ENCODE measurements at regions not wholly inside any gene's neighbourhood (a gene's known extent, or its start where the extent isn't known, plus 50 kb on each side); places are given as distances from the start of the nearest gene placed in this dataset.

- Histone ChIP-seq H3K27ac (ENCODE audit: low read depth, low read length) (no peak overlapping the region), H4K20me1 (ENCODE audit: low read depth, low read length) (no peaks in the 10 kb centered on the region), H3K4me2 (ENCODE audit: low read depth, low read length, poor library complexity, severe bottlenecking) (no peak overlapping the region), H3K79me2 (ENCODE audit: insufficient read depth, low read length) (no peaks in the 10 kb centered on the region), H3K9me3 (ENCODE audit: insufficient read depth, low read length) (no peaks in the 10 kb centered on the region), H3K27me3 (ENCODE audit: low read length) (no peaks in the 10 kb centered on the region), H3K36me3 (ENCODE audit: low read length) (no peaks in the 10 kb centered on the region), H3F3A (ENCODE audit: insufficient read depth) (peaks cover 2% of the 10 kb centered on the region; the same call in 1 of the 2 replicates), H3K9me2 (replicated peaks; ENCODE audit: insufficient read depth, low read length) (no peaks in the 10 kb centered on the region), H3K4me3 (ENCODE audit: insufficient read depth, low read length, poor library complexity, severe bottlenecking) (no peak overlapping the region), H3K9ac (ENCODE audit: low read length) (no peak overlapping the region), H2AFZ (ENCODE audit: low read depth, low read length, severe bottlenecking) (no peak overlapping the region)
- TF ChIP-seq CTCF (IDR thresholded peaks at IDR 0.05; ENCODE audit: insufficient read depth, low read length, poor library complexity, severe bottlenecking) (no peak), EZH2phosphoT487 (conservative IDR thresholded peaks at IDR 0.05; ENCODE audit: low read length) (no peak)
These were observed 116.3 kb upstream of the SPRED2 start for GRCh38 chr2:65548576-65549256.

GRCh38 chr2:65548064-65548463, 115.7 kb upstream of the SPRED2 start:
- no peak overlapping the region for H3K9ac ChIP-seq (ENCODE audit: low read length)
- H4K20me1 ChIP-seq (ENCODE audit: low read depth, low read length), result no peaks in the 10 kb centered on the region
- no peak overlapping the region for H3K27ac ChIP-seq (ENCODE audit: low read depth, low read length)
- no peaks in the 10 kb centered on the region for H3K9me3 ChIP-seq (ENCODE audit: insufficient read depth, low read length)
- H3K27me3 ChIP-seq (ENCODE audit: low read length), result no peaks in the 10 kb centered on the region
- H3K79me2 ChIP-seq (ENCODE audit: insufficient read depth, low read length), result no peaks in the 10 kb centered on the region
- no peak overlapping the region for H3K4me2 ChIP-seq (ENCODE audit: low read depth, low read length, poor library complexity, severe bottlenecking)
- H3K4me3 ChIP-seq (ENCODE audit: insufficient read depth, low read length, poor library complexity, severe bottlenecking), result no peak overlapping the region
- H2AFZ ChIP-seq (ENCODE audit: low read depth, low read length, severe bottlenecking), result no peak overlapping the region
- H3K36me3 ChIP-seq (ENCODE audit: low read length), result no peaks in the 10 kb centered on the region
- no peaks in the 10 kb centered on the region for H3F3A ChIP-seq (ENCODE audit: insufficient read depth)
- H3K9me2 ChIP-seq (replicated peaks; ENCODE audit: insufficient read depth, low read length), result no peaks in the 10 kb centered on the region
- TF ChIP-seq CTCF (IDR thresholded peaks at IDR 0.05; ENCODE audit: insufficient read depth, low read length, poor library complexity, severe bottlenecking) (no peak), EZH2phosphoT487 (conservative IDR thresholded peaks at IDR 0.05; ENCODE audit: low read length) (no peak)

- Histone ChIP-seq H3K9ac (ENCODE audit: low read length) (no peak overlapping the region), H3K9me3 (ENCODE audit: insufficient read depth, low read length) (no peaks in the 10 kb centered on the region), H3F3A (ENCODE audit: insufficient read depth) (no peaks in the 10 kb centered on the region), H3K36me3 (ENCODE audit: low read length) (no peaks in the 10 kb centered on the region), H3K79me2 (ENCODE audit: insufficient read depth, low read length) (no peaks in the 10 kb centered on the region), H4K20me1 (ENCODE audit: low read depth, low read length) (no peaks in the 10 kb centered on the region), H3K27ac (ENCODE audit: low read depth, low read length) (no peak overlapping the region), H3K4me3 (ENCODE audit: insufficient read depth, low read length, poor library complexity, severe bottlenecking) (no peak overlapping the region), H3K27me3 (ENCODE audit: low read length) (no peaks in the 10 kb centered on the region), H3K4me2 (ENCODE audit: low read depth, low read length, poor library complexity, severe bottlenecking) (no peak overlapping the region), H2AFZ (ENCODE audit: low read depth, low read length, severe bottlenecking) (no peak overlapping the region), H3K9me2 (replicated peaks; ENCODE audit: insufficient read depth, low read length) (no peaks in the 10 kb centered on the region)
- TF ChIP-seq CTCF (IDR thresholded peaks at IDR 0.05; ENCODE audit: insufficient read depth, low read length, poor library complexity, severe bottlenecking) (no peak), EZH2phosphoT487 (conservative IDR thresholded peaks at IDR 0.05; ENCODE audit: low read length) (no peak)
These were observed 113.7 kb upstream of the SPRED2 start for GRCh38 chr2:65545837-65546805.
